ENCODE measurements at regions not wholly inside any gene's neighbourhood (a gene's known extent, or its start where the extent isn't known, plus 50 kb on each side); places are given as distances from the start of the nearest gene placed in this dataset.

GRCh38 chr6:143585716-143586115, 74.2 kb upstream of the FUCA2 start:
- TF ChIP-seq CTCF (IDR thresholded peaks at IDR 0.05), result no peak
- TF ChIP-seq POLR2A (IDR thresholded peaks at IDR 0.05), result no peak
- no peak for TF ChIP-seq EP300 (IDR thresholded peaks at IDR 0.05; ENCODE audit: low read depth)

All from transverse colon (tissue), 3 donors.